SK-N-SH treated with all-trans-retinoic acid at 6 μM for 48 hours (cell line): ENCODE measurements at regions not wholly inside any gene's neighbourhood (a gene's known extent, or its start where the extent isn't known, plus 50 kb on each side); places are given as distances from the start of the nearest gene placed in this dataset.

ENCODE experiments used
- ATAC-seq: fragments of 200-7000 bp; cut with Tn5 transposase; 3 replicates; pipeline ENCODE4 v1.9.1; 2020; ENCODE audit warnings: mild to moderate bottlenecking, moderate library complexity
- ARNTL ChIP-seq: fragments of 450-650 bp; formaldehyde crosslinking; IDR thresholded peaks from 2 replicates; pipeline ENCODE4 v1.5.0; 2020; ENCODE audit warnings: low read depth, mild to moderate bottlenecking, moderate library complexity, borderline replicate concordance
- BACH2 ChIP-seq: fragments of 250-450 bp; sonication (Bioruptor Pico); IDR thresholded peaks from 2 replicates; pipeline ENCODE4 v1.9.0; 2021; ENCODE audit warnings: mild to moderate bottlenecking, borderline replicate concordance
- CREB5 ChIP-seq: fragments of 250-450 bp; sonication (Bioruptor Pico); IDR thresholded peaks from 2 replicates; pipeline ENCODE4 v1.5.1; 2020; ENCODE audit warnings: low read depth, mild to moderate bottlenecking, moderate library complexity
- CSDC2 ChIP-seq: fragments of 250-450 bp; sonication (Bioruptor Pico); IDR thresholded peaks from 2 replicates; pipeline ENCODE4 v1.5.0; 2020; ENCODE audit warnings: mild to moderate bottlenecking, moderate library complexity
- ESRRG ChIP-seq: fragments of 250-450 bp; sonication (Bioruptor Pico); IDR thresholded peaks from 2 replicates; pipeline ENCODE4 v1.6.1; 2021; ENCODE audit warnings: mild to moderate bottlenecking
- ISL1 ChIP-seq: fragments of 250-450 bp; sonication (Bioruptor Pico); IDR thresholded peaks from 2 replicates; pipeline ENCODE4 v2.1.2; 2022; ENCODE audit warnings: mild to moderate bottlenecking, moderate library complexity
- OSR1 ChIP-seq: fragments of 250-450 bp; sonication (Bioruptor Pico); IDR thresholded peaks from 2 replicates; pipeline ENCODE4 v1.8.0; 2022; ENCODE audit warnings: moderate library complexity, mild to moderate bottlenecking, inconsistent platforms
- POU6F1 ChIP-seq: fragments of 250-450 bp; sonication (Bioruptor Pico); IDR thresholded peaks from 2 replicates; pipeline ENCODE4 v1.8.0; 2021; ENCODE audit warnings: low read depth, mild to moderate bottlenecking, moderate library complexity, borderline replicate concordance
- PPARA ChIP-seq: fragments of 250-450 bp; sonication (Bioruptor Pico); IDR thresholded peaks from 2 replicates; pipeline ENCODE4 v1.5.0; 2020; ENCODE audit warnings: mild to moderate bottlenecking, borderline replicate concordance
- RARB ChIP-seq: fragments of 250-450 bp; sonication (Bioruptor Pico); IDR thresholded peaks from 2 replicates; pipeline ENCODE4 v1.8.0; 2021; ENCODE audit warnings: mild to moderate bottlenecking, moderate library complexity
- SNAI2 ChIP-seq: fragments of 250-450 bp; sonication (Bioruptor Pico); IDR thresholded peaks from 2 replicates; pipeline ENCODE4 v1.5.0; 2020; ENCODE audit warnings: mild to moderate bottlenecking, moderate library complexity
- TCF4 ChIP-seq: fragments of 250-450 bp; sonication (Bioruptor Pico); IDR thresholded peaks from 2 replicates; pipeline ENCODE4 v1.8.0; 2021; ENCODE audit warnings: mild to moderate bottlenecking, moderate library complexity, borderline replicate concordance
- TOX ChIP-seq: fragments of 250-450 bp; sonication (Bioruptor Pico); IDR thresholded peaks from 2 replicates; pipeline ENCODE4 v1.8.0; 2021; ENCODE audit warnings: mild to moderate bottlenecking, moderate library complexity, borderline replicate concordance
- ZC3H10 ChIP-seq: fragments of 250-450 bp; sonication (Bioruptor Pico); IDR thresholded peaks from 2 replicates; pipeline ENCODE4 v1.5.1; 2021; ENCODE audit warnings: mild to moderate bottlenecking, moderate library complexity
- ZFP3 ChIP-seq: fragments of 250-450 bp; sonication (Bioruptor Pico); IDR thresholded peaks from 2 replicates; pipeline ENCODE4 v1.5.0; 2020; ENCODE audit warnings: mild to moderate bottlenecking, moderate library complexity
- ZFP30 ChIP-seq: fragments of 450-650 bp; formaldehyde crosslinking; IDR thresholded peaks from 2 replicates; pipeline ENCODE4 v1.5.0; 2022; ENCODE audit warnings: mild to moderate bottlenecking, moderate library complexity
- ZNF565 ChIP-seq: fragments of 450-650 bp; formaldehyde crosslinking; conservative IDR thresholded peaks from 2 replicates; pipeline ENCODE4 v1.5.0; 2020; ENCODE audit warnings: low read depth, mild to moderate bottlenecking, moderate library complexity
- ZNF8 ChIP-seq: fragments of 450-650 bp; formaldehyde crosslinking; IDR thresholded peaks from 2 replicates; pipeline ENCODE4 v1.5.0; 2020; ENCODE audit warnings: mild to moderate bottlenecking, moderate library complexity
- TF ChIP-seq, protein P1 (sequence below): fragments of 250-450 bp; sonication (Bioruptor Pico); IDR thresholded peaks from 2 replicates; pipeline ENCODE4 v1.5.1; 2021; ENCODE audit warnings: mild to moderate bottlenecking, moderate library complexity
- TF ChIP-seq, protein P2 (sequence below): fragments of 250-450 bp; sonication (Bioruptor Pico); IDR thresholded peaks from 2 replicates; pipeline ENCODE4 v1.5.0; 2020; ENCODE audit warnings: mild to moderate bottlenecking, moderate library complexity

- peak; percentile 92 for ATAC-seq
- TF ChIP-seq ZC3H10 (CRISPR knock-in tag) (0 out of 2 replicates have a peak, but pooled peaks have one; percentile 13), OSR1 (CRISPR knock-in tag) (no peak)
Observed at GRCh38 chr12:47377414-47378221, 297.9 kb upstream of the AMIGO2 start.

DNA sequence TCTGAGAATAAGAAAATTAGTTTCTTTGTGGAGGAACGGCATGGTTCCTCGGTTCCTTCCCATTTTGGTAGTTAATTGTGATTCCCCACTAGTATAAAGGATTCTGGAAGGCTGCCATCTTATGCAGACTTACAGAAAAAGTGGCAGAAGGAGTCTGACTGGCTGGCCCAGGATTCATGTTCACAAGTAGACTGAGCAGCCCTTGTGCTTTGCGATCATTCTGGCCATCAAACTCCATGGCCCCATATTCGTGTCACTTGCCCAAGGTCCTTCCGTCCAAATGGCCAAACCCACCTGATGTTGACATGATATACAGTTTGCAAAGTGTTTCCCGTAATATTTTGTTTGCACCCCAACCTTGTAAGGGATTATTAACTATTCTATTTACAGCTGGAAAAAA, 297.2 kb upstream of the AMIGO2 start:
- no peak for TF ChIP-seq PPARA (CRISPR knock-in tag)
- no peak for TF ChIP-seq TOX (CRISPR knock-in tag)
- no peak for TF ChIP-seq POU6F1
- TF ChIP-seq RARB (CRISPR knock-in tag) = no peak
- TF ChIP-seq ZNF565 (CRISPR knock-in tag) = no peak
- TF ChIP-seq, protein P1, sequence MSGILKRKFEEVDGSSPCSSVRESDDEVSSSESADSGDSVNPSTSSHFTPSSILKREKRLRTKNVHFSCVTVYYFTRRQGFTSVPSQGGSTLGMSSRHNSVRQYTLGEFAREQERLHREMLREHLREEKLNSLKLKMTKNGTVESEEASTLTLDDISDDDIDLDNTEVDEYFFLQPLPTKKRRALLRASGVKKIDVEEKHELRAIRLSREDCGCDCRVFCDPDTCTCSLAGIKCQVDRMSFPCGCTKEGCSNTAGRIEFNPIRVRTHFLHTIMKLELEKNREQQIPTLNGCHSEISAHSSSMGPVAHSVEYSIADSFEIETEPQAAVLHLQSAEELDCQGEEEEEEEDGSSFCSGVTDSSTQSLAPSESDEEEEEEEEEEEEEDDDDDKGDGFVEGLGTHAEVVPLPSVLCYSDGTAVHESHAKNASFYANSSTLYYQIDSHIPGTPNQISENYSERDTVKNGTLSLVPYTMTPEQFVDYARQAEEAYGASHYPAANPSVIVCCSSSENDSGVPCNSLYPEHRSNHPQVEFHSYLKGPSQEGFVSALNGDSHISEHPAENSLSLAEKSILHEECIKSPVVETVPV (CRISPR knock-in tag) = no peak
- no peak for TF ChIP-seq BACH2
- no peak for TF ChIP-seq TCF4 (CRISPR knock-in tag)
- no peak for TF ChIP-seq ZNF8 (CRISPR knock-in tag)
- TF ChIP-seq, all 23 proteins: peak for 0
- no peak for ATAC-seq

DNA sequence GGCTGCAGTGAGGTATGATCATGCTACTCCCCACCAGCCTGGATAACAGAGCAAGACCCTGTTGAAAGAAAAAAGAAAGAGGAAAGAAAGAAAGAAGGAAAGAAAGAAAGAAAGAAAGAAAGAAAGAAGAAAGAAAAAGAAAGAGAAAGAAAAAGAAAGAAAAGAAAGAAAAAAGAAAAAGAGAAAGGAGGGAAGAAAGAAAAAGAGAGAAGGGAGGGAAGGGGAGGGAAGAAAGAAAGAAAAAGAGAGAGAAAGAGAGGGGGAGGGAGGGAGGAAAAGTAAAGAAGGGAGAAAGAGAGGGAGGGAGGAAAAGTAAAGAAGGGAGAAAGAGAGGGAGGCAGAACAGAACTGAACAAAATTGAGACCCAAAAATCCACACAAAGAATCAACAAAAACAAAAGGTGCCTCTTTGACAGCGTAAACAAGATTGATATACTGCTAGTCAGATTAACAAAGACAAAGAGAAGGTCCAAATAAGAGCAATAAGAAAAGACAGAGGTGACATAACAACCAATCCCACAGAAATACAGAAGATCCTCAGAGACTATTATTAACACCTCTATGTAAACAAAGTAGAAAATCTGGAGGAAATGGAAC, 293.9 kb upstream of the AMIGO2 start:
- no peak for ATAC-seq
- no peak for TF ChIP-seq ZFP30 (CRISPR knock-in tag)
- no peak for TF ChIP-seq PPARA (CRISPR knock-in tag)
- TF ChIP-seq ARNTL = no peak
- no peak for TF ChIP-seq SNAI2 (CRISPR knock-in tag)
- TF ChIP-seq BACH2 = no peak
- TF ChIP-seq TCF4 (CRISPR knock-in tag) = no peak
- no peak for TF ChIP-seq OSR1 (CRISPR knock-in tag)
- TF ChIP-seq ZFP3 (CRISPR knock-in tag) = no peak

GRCh38 chr12:47370421-47370820, 290.7 kb upstream of the AMIGO2 start:
- TF ChIP-seq, protein P1 (CRISPR knock-in tag) = no peak
- TF ChIP-seq TOX (CRISPR knock-in tag) = no peak
- no peak for TF ChIP-seq PPARA (CRISPR knock-in tag)
- TF ChIP-seq ZFP3 (CRISPR knock-in tag) = no peak
- TF ChIP-seq ISL1 = no peak
- no peak for TF ChIP-seq RARB (CRISPR knock-in tag)
- TF ChIP-seq BACH2 = no peak
- TF ChIP-seq CSDC2 = no peak
- no peak for TF ChIP-seq CREB5 (CRISPR knock-in tag)
- no peak for TF ChIP-seq ESRRG
- no peak for TF ChIP-seq OSR1 (CRISPR knock-in tag)
- TF ChIP-seq TCF4 (CRISPR knock-in tag) = no peak
- no peak for TF ChIP-seq ZC3H10 (CRISPR knock-in tag)
- TF ChIP-seq ZFP30 (CRISPR knock-in tag) = no peak
- TF ChIP-seq SNAI2 (CRISPR knock-in tag) = no peak
- TF ChIP-seq, protein P2, sequence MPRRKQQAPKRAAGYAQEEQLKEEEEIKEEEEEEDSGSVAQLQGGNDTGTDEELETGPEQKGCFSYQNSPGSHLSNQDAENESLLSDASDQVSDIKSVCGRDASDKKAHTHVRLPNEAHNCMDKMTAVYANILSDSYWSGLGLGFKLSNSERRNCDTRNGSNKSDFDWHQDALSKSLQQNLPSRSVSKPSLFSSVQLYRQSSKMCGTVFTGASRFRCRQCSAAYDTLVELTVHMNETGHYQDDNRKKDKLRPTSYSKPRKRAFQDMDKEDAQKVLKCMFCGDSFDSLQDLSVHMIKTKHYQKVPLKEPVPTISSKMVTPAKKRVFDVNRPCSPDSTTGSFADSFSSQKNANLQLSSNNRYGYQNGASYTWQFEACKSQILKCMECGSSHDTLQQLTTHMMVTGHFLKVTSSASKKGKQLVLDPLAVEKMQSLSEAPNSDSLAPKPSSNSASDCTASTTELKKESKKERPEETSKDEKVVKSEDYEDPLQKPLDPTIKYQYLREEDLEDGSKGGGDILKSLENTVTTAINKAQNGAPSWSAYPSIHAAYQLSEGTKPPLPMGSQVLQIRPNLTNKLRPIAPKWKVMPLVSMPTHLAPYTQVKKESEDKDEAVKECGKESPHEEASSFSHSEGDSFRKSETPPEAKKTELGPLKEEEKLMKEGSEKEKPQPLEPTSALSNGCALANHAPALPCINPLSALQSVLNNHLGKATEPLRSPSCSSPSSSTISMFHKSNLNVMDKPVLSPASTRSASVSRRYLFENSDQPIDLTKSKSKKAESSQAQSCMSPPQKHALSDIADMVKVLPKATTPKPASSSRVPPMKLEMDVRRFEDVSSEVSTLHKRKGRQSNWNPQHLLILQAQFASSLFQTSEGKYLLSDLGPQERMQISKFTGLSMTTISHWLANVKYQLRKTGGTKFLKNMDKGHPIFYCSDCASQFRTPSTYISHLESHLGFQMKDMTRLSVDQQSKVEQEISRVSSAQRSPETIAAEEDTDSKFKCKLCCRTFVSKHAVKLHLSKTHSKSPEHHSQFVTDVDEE (CRISPR knock-in tag) = no peak
- no peak for ATAC-seq
